NB4 (cell line): ENCODE measurements at regions not wholly inside any gene's neighbourhood (a gene's known extent, or its start where the extent isn't known, plus 50 kb on each side); places are given as distances from the start of the nearest gene placed in this dataset.

Source experiments
- DNase-seq: peaks from one replicate; pipeline ENCODE4 v3.0.0; 2010; ENCODE audit warnings: low read depth
- H3K4me3 ChIP-seq: one replicate; pipeline ENCODE4 v1.5.1; 2011; ENCODE audit warnings: mild to moderate bottlenecking, low read depth, low read length, moderate library complexity
- MAX ChIP-seq: IDR thresholded peaks from 2 replicates; pipeline ENCODE4 v1.6.1; 2011; ENCODE audit warnings: low read depth, low read length
- MYC ChIP-seq: IDR thresholded peaks from 2 replicates; pipeline ENCODE4 v1.6.1; 2011; ENCODE audit warnings: low read depth, low read length
- POLR2A ChIP-seq: IDR thresholded peaks from 2 replicates; pipeline ENCODE4 v1.6.1; 2011; ENCODE audit warnings: mild to moderate bottlenecking; ENCODE audit not compliant: insufficient read length; ENCODE audit errors: extremely low read depth
- TF ChIP-seq, protein P1 (sequence below): IDR thresholded peaks from one replicate; pipeline ENCODE4 v1.5.1; 2012; ENCODE audit warnings: low read depth, low read length

GRCh38 chr4:123825596-123826291 is 429.1 kb downstream of the SPRY1 start:
- DNase-seq: no peak
- no peak overlapping the region for H3K4me3 ChIP-seq
- TF ChIP-seq MYC (no peak), MAX (no peak), POLR2A (no peak)
- TF ChIP-seq, protein P1, sequence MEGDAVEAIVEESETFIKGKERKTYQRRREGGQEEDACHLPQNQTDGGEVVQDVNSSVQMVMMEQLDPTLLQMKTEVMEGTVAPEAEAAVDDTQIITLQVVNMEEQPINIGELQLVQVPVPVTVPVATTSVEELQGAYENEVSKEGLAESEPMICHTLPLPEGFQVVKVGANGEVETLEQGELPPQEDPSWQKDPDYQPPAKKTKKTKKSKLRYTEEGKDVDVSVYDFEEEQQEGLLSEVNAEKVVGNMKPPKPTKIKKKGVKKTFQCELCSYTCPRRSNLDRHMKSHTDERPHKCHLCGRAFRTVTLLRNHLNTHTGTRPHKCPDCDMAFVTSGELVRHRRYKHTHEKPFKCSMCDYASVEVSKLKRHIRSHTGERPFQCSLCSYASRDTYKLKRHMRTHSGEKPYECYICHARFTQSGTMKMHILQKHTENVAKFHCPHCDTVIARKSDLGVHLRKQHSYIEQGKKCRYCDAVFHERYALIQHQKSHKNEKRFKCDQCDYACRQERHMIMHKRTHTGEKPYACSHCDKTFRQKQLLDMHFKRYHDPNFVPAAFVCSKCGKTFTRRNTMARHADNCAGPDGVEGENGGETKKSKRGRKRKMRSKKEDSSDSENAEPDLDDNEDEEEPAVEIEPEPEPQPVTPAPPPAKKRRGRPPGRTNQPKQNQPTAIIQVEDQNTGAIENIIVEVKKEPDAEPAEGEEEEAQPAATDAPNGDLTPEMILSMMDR: no peak

DNA sequence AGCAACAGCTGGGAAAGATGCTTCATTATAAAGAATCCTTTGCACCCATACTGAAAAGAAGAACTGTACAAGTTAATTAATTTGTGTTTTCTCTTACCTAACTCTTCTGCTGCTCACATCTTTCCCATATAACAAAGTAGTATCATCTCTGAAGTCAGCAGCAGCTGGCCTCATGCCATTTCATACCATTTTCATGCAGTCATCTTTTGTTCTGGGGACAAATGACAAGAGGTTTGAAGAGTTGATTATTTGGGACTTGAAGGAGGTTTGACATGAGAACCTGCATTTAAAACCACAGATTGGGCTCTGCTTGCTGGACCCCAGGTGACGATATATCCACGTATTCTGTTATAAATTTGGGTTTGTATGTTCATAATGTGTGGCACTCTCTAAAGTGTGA is 430.3 kb downstream of the SPRY1 start:
- H3K4me3 ChIP-seq: no peak overlapping the region
- DNase-seq: no peak
- TF ChIP-seq MAX (no peak), MYC (no peak), POLR2A (no peak)
- TF ChIP-seq, protein P1: no peak

- TF ChIP-seq POLR2A (no peak), MYC (no peak), MAX (no peak)
- TF ChIP-seq, protein P1: no peak
- no peak overlapping the region for H3K4me3 ChIP-seq
- no peak for DNase-seq
Measured at GRCh38 chr4:123827511-123827910, 430.9 kb downstream of the SPRY1 start.

DNA sequence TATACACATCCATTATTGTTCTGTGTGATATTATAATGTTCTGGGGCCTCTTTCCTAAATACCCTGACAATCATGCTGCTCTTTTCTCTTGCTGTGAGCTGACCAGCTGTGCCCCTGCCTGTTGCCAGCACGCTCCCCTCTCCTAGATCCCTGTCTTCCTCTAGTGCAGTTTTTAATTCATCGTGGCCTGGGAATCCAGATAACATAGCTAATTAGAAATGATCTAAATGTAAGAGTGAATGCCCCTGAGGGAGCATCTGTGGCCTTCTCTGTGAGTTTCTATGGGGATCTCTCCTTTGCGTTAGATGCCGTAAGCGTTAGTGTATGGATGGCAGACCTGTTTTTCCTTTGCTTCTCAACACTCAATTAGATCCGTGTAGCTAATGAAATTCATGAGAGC is 434.3 kb downstream of the SPRY1 start:
- no peak overlapping the region for H3K4me3 ChIP-seq
- TF ChIP-seq POLR2A (no peak), MYC (no peak), MAX (no peak)
- TF ChIP-seq, protein P1: no peak
- DNase-seq: no peak

- H3K4me3 ChIP-seq: no peak overlapping the region
- DNase-seq: no peak
- TF ChIP-seq MAX (no peak), MYC (no peak), POLR2A (no peak)
- TF ChIP-seq, protein P1: no peak
Measured at GRCh38 chr4:123832173-123833026, 435.8 kb downstream of the SPRY1 start.
